ENCODE measurements at regions not wholly inside any gene's neighbourhood (a gene's known extent, or its start where the extent isn't known, plus 50 kb on each side); places are given as distances from the start of the nearest gene placed in this dataset.

DNA sequence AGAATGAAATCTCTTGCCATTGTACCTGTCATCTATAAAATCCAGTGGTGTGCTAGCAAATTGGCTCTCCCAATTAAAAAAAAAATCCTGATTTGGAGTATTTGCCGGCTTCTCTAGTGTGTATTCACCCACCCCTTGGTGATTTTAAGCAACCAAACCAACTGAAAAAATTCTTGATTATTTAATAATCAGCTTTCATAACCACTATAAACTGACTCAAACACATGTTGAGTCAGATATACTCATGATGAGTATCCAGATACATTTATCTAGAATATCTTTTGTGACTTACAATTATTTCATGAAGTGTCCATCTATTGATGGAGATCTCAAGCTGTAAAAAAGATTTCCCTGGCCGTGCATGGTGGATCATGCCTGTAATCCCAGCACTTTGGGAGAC is 205.4 kb downstream of the RASSF9 start:
- H3K4me2 ChIP-seq (ENCODE audit: insufficient read depth in 1 of 2, low read depth in 2 of 2, low read length in 2 of 2) = no peak overlapping the region
- H2AK5ac ChIP-seq (ENCODE audit: low read depth, low read length) = no peak overlapping the region
- H3K14ac ChIP-seq (ENCODE audit: insufficient read length) = no peak overlapping the region
- no peaks in the 10 kb centered on the region for H3K23me2 ChIP-seq (ENCODE audit: low read depth, low read length)
- H2BK12ac ChIP-seq (ENCODE audit: low read depth, low read length) = no peak overlapping the region
- CTCF ChIA-PET (ENCODE audit: partially characterized antibody) = interaction anchor here (2.4 kb wide), 1 partner anchor 236 kb away, joined by 6 read pairs; no protein-coding TSS in a partner anchor
- H3K56ac ChIP-seq (replicated peaks; ENCODE audit: insufficient read length, low read depth, low read length) = no peak overlapping the region
- no peaks in the 10 kb centered on the region for H3K79me2 ChIP-seq (ENCODE audit: control insufficient read depth in 1 of 2, insufficient read depth in 2 of 2, low read length in 2 of 2)
- H4K91ac ChIP-seq (replicated peaks; ENCODE audit: insufficient read length, low read length) = no peak overlapping the region
- no peaks in the 10 kb centered on the region for H3K4me1 ChIP-seq (replicated peaks in 1 of 4; ENCODE audit: control insufficient read depth in 3 of 4, insufficient read depth in 4 of 4, low read length in 3 of 4)
- H2BK15ac ChIP-seq (ENCODE audit: low read length) = no peak overlapping the region
- no peak overlapping the region for H3K18ac ChIP-seq (ENCODE audit: extremely low read depth, low read length)
- H3K9me3 ChIP-seq (ENCODE audit: insufficient read depth in 2 of 2, low read depth in 1 of 2, low read length in 1 of 2) = no peaks in the 10 kb centered on the region
- no peak overlapping the region for H2BK5ac ChIP-seq (ENCODE audit: low read depth, low read length)
- no peak overlapping the region for H3K4ac ChIP-seq (replicated peaks; ENCODE audit: insufficient read length, low read depth, low read length)
- H3K27ac ChIP-seq (ENCODE audit: low read depth, low read length) = no peak overlapping the region
- FAIRE-seq = no peak
- no peaks in the 10 kb centered on the region for H3K27me3 ChIP-seq (replicated peaks in 1 of 4; ENCODE audit: control insufficient read depth in 3 of 4, extremely low read depth in 1 of 4, insufficient read depth in 3 of 4, low read length in 3 of 4)
- H3K4me3 ChIP-seq (ENCODE audit: extremely low read depth in 1 of 4, insufficient read depth in 2 of 4, low read depth in 3 of 4, low read length in 4 of 4) = no peak overlapping the region
- H3K79me1 ChIP-seq (ENCODE audit: low read depth, low read length) = no peaks in the 10 kb centered on the region
- no peaks in the 10 kb centered on the region for H4K20me1 ChIP-seq (replicated peaks in 1 of 2; ENCODE audit: control insufficient read depth in 1 of 2, insufficient read depth in 2 of 2, low read length in 2 of 2)
- H3K36me3 ChIP-seq (ENCODE audit: control insufficient read depth in 2 of 4, insufficient read depth in 4 of 4, low read length in 3 of 4) = no peaks in the 10 kb centered on the region
- H2BK120ac ChIP-seq (replicated peaks; ENCODE audit: low read depth, low read length) = no peak overlapping the region
- H3K23ac ChIP-seq (ENCODE audit: insufficient read length) = no peak overlapping the region
- POLR2A ChIA-PET (ENCODE audit: partially characterized antibody) = no interaction called here
- no peak for DNase-seq (ENCODE audit: low read depth in 1 of 2, low spot score in 2 of 2)
- no peak overlapping the region for H4K8ac ChIP-seq (ENCODE audit: extremely low read depth, insufficient read depth, low read length)
- no peak overlapping the region for H2AFZ ChIP-seq (ENCODE audit: low read length)
- WGBS, 2 experiments (ENCODE audit: extremely low coverage in 1 of 2, insufficient coverage in 1 of 2, insufficient read length in 1 of 2, insufficient replicate concordance in 2 of 2, low coverage in 1 of 2, low lambda C conversion rate in 2 of 2, missing lambda C conversion rate in 1 of 2) = 93% methylated on average over 2 of the region's 2 CpGs; no CpG with 5 or more reads in 1 of the 2 experiments
- H3K9ac ChIP-seq (replicated peaks in 1 of 4; ENCODE audit: extremely low read depth in 1 of 4, low read depth in 3 of 4, low read length in 3 of 4) = no peak overlapping the region
- no peak overlapping the region for H2BK20ac ChIP-seq (ENCODE audit: low read length)
- H4K5ac ChIP-seq (ENCODE audit: insufficient read length, low read depth, low read length) = no peak overlapping the region
- TF ChIP-seq POU5F1 (IDR thresholded peaks at IDR 0.05; ENCODE audit: low read depth, low read length) (no peak), PHF8 (conservative IDR thresholded peaks at IDR 0.05; ENCODE audit: low read depth, low read length) (no peak), MAFK (IDR thresholded peaks at IDR 0.05; ENCODE audit: low read depth, low read length) (no peak)
